ENCODE measurements at regions not wholly inside any gene's neighbourhood (a gene's known extent, or its start where the extent isn't known, plus 50 kb on each side); places are given as distances from the start of the nearest gene placed in this dataset.

DNA sequence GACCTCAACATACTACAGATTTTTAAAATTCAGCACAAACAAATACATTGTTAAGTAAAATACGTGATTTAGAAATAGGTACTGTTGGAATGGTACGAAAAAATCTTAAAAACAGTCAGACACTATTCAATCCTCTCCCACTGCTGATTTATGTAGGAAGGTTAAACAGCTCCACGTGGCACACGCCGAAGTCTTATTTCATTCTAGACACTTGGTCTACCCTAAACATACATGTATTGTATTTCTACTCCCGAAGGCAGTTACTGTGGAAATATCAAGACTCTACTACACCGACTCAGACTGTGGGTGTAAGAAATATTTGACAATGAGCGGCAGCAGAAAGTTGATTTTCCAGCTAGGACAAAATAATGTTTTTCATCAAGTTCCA is 130.6 kb downstream of the MPP7 start:
- BruUV-seq (replicated peaks): no TSS peak
- H3K36me3 ChIP-seq (ENCODE audit: insufficient read depth, low read length, poor library complexity, severe bottlenecking): no peaks in the 10 kb centered on the region
- TF ChIP-seq CTCF (conservative IDR thresholded peaks at IDR 0.05; ENCODE audit: low read depth, low read length) (no peak), EZH2 (IDR thresholded peaks at IDR 0.05; ENCODE audit: borderline replicate concordance, low read depth, low read length, poor library complexity, severe bottlenecking) (no peak)
- ChIA-PET CTCF (no interaction called here), POLR2A (ENCODE audit: low non-redundant PET) (interaction anchor here (0.6 kb wide), 1 partner anchor 77 kb away, joined by 3 read pairs; no protein-coding TSS in a partner anchor)
- no peak overlapping the region for H3K27ac ChIP-seq (ENCODE audit: low read depth, low read length, poor library complexity, severe bottlenecking)
- no peaks in the 10 kb centered on the region for H3K27me3 ChIP-seq (replicated peaks; ENCODE audit: insufficient read depth, low read depth, low read length, poor library complexity)
- no peak overlapping the region for H3K4me3 ChIP-seq (ENCODE audit: low read depth, low read length, poor library complexity, severe bottlenecking)
- no peaks in the 10 kb centered on the region for H3K9me3 ChIP-seq (ENCODE audit: low read depth, low read length, poor library complexity, severe bottlenecking)
- DNase-seq (ENCODE audit: low spot score): no peak
- no peaks in the 10 kb centered on the region for H3K4me1 ChIP-seq (ENCODE audit: insufficient read depth, low read length, poor library complexity, severe bottlenecking)
- intact Hi-C loops (cut with micrococcal nuclease; ENCODE audit: unreplicated experiment): no loop called here

GRCh38 chr10:28171468-28172222 is 131.2 kb downstream of the MPP7 start:
- Histone ChIP-seq H3K4me3 (ENCODE audit: low read depth, low read length, poor library complexity, severe bottlenecking) (no peak overlapping the region), H3K27me3 (replicated peaks; ENCODE audit: insufficient read depth, low read depth, low read length, poor library complexity) (no peaks in the 10 kb centered on the region), H3K9me3 (ENCODE audit: low read depth, low read length, poor library complexity, severe bottlenecking) (no peaks in the 10 kb centered on the region), H3K27ac (ENCODE audit: low read depth, low read length, poor library complexity, severe bottlenecking) (no peak overlapping the region), H3K4me1 (ENCODE audit: insufficient read depth, low read length, poor library complexity, severe bottlenecking) (no peaks in the 10 kb centered on the region), H3K36me3 (ENCODE audit: insufficient read depth, low read length, poor library complexity, severe bottlenecking) (no peaks in the 10 kb centered on the region)
- ChIA-PET CTCF (no interaction called here), POLR2A (ENCODE audit: low non-redundant PET) (interaction anchor here (0.6 kb wide), 1 partner anchor 76 kb away, joined by 3 read pairs; no protein-coding TSS in a partner anchor)
- intact Hi-C loops (cut with micrococcal nuclease; ENCODE audit: unreplicated experiment): no loop called here
- TF ChIP-seq CTCF (conservative IDR thresholded peaks at IDR 0.05; ENCODE audit: low read depth, low read length) (no peak), EZH2 (IDR thresholded peaks at IDR 0.05; ENCODE audit: borderline replicate concordance, low read depth, low read length, poor library complexity, severe bottlenecking) (no peak)
- no TSS peak for BruUV-seq (replicated peaks)
- no peak for DNase-seq (ENCODE audit: low spot score)

DNA sequence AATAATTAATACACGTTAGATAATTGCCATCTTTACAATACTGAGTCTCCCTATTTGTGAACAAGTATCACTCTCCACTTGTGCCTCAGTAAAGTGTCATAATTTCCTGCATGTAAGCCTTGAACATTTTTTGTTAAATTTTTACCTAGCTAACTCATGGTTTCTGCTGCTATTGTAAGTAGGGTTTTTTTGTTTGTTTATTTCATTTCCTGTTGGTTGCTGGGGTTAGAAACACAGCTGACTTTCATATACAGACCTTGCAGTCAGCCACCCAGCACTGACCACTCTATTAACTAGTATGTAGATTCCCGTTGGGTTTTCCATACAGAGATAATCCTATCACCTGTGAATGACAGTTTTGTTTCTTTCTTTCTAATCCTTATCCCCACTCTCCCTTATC is 133.3 kb downstream of the MPP7 start:
- Histone ChIP-seq H3K27ac (ENCODE audit: low read depth, low read length, poor library complexity, severe bottlenecking) (no peak overlapping the region), H3K27me3 (replicated peaks; ENCODE audit: insufficient read depth, low read depth, low read length, poor library complexity) (no peaks in the 10 kb centered on the region), H3K4me1 (ENCODE audit: insufficient read depth, low read length, poor library complexity, severe bottlenecking) (no peaks in the 10 kb centered on the region), H3K36me3 (ENCODE audit: insufficient read depth, low read length, poor library complexity, severe bottlenecking) (no peaks in the 10 kb centered on the region), H3K9me3 (ENCODE audit: low read depth, low read length, poor library complexity, severe bottlenecking) (no peaks in the 10 kb centered on the region), H3K4me3 (ENCODE audit: low read depth, low read length, poor library complexity, severe bottlenecking) (no peak overlapping the region)
- intact Hi-C loops (cut with micrococcal nuclease; ENCODE audit: unreplicated experiment): no loop called here
- no TSS peak for BruUV-seq (replicated peaks)
- ChIA-PET CTCF (no interaction called here), POLR2A (ENCODE audit: low non-redundant PET) (no interaction called here)
- TF ChIP-seq CTCF (conservative IDR thresholded peaks at IDR 0.05; ENCODE audit: low read depth, low read length): no peak
- TF ChIP-seq EZH2 (IDR thresholded peaks at IDR 0.05; ENCODE audit: borderline replicate concordance, low read depth, low read length, poor library complexity, severe bottlenecking): no peak
- DNase-seq (ENCODE audit: low spot score): no peak
